Astrocyte (in vitro differentiated cells and primary cell): ENCODE measurements at regions not wholly inside any gene's neighbourhood (a gene's known extent, or its start where the extent isn't known, plus 50 kb on each side); places are given as distances from the start of the nearest gene placed in this dataset.

Experiments used
- CTCF ChIP-seq: IDR thresholded peaks from 2 replicates; pipeline ENCODE4 v1.5.1; 2011; ENCODE audit warnings: low read depth, mild to moderate bottlenecking, inconsistent platforms, low read length, moderate library complexity; ENCODE audit not compliant: insufficient read depth
- EZH2 ChIP-seq: IDR thresholded peaks from 2 replicates; pipeline ENCODE4 v1.6.1; 2012; ENCODE audit warnings: mild to moderate bottlenecking, low read length, inconsistent platforms; ENCODE audit not compliant: insufficient read depth

- TF ChIP-seq CTCF (no peak), EZH2 (no peak)
Measured at GRCh38 chrY:15600565-15600964, 1076.2 kb downstream of the NLGN4Y start.
